ENCODE measurements at regions not wholly inside any gene's neighbourhood (a gene's known extent, or its start where the extent isn't known, plus 50 kb on each side); places are given as distances from the start of the nearest gene placed in this dataset.

DNA sequence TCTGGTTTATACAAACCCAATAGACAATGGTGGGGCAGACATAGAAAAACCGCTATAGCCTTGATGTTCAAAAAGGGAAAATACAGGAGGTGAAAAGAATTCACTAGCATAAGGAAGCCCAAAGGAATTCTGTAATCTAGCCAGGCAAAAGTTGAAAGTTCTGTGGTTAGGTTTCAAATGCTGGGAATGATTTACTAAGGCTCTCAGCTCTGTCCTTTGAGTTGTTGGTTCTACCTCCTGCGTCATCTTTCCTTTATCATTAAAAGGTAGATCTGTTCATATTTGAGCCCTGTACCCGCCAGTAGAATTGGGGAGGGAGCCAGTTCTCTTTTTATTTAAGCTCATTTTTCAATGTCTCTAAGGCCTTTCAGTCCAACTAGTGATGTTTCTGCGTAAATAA, 866.5 kb downstream of the IGSF11 start:
- Histone ChIP-seq H3K27ac (no peak overlapping the region), H3K4me1 (no peaks in the 10 kb centered on the region)
- no peak for TF ChIP-seq CTCF (IDR thresholded peaks at IDR 0.05)

DNA sequence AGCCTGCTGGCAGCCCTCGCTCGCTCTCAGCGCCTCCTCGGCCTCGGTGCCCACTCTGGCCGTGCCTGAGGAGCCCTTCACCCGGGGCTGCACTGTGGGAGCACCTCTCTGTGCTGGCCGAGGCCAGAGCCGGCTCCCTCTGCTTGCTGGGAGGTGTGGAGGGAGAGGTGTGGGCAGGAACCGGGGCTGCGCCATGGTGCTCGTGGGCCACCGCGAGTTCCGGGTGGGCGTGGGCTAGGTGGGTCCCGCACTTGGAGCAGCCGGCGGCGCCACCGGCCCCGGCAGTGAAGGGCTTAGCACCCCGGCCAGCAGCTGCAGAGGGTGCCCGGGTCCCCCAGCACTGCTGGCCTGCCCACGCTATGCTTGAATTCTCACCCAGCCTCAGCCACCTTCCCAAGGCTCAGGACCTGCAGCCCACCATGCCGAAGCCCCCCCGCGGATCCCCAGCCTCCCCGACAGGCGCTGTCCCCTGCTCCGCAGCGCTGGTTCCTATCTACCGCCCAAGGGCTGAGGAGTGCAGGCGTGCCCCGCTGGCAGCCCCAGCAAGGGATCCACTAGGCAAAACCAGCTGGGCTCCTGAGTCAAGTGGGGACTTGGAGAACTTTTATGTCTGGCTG, 863.3 kb downstream of the IGSF11 start:
- Histone ChIP-seq H3K9ac (no peak overlapping the region), H3K4me1 (no peaks in the 10 kb centered on the region), H3K27ac (no peak overlapping the region), H3K36me3 (ENCODE audit: control insufficient read depth, insufficient read depth, low read length) (no peaks in the 10 kb centered on the region), H3K79me2 (no peaks in the 10 kb centered on the region), H3K27me3 (ENCODE audit: control insufficient read depth, insufficient read depth, low read length) (no peaks in the 10 kb centered on the region), H3K4me3 (ENCODE audit: low read depth, low read length) (no peak overlapping the region), H3K4me2 (ENCODE audit: low read length) (no peak overlapping the region), H3K9me3 (ENCODE audit: control insufficient read depth, low read length) (no peaks in the 10 kb centered on the region), H2AFZ (no peak overlapping the region)
- no peak for TF ChIP-seq CTCF (IDR thresholded peaks at IDR 0.05)

More for the DNA sequence above, 866.5 kb downstream of the IGSF11 start:
- H3K79me2 ChIP-seq: no peaks in the 10 kb centered on the region
- no peak overlapping the region for H3K4me3 ChIP-seq (ENCODE audit: low read depth, low read length)
- no peaks in the 10 kb centered on the region for H3K36me3 ChIP-seq (ENCODE audit: control insufficient read depth, insufficient read depth, low read length)
- H2AFZ ChIP-seq: no peak overlapping the region
- no peaks in the 10 kb centered on the region for H3K27me3 ChIP-seq (ENCODE audit: control insufficient read depth, insufficient read depth, low read length)
- no peak overlapping the region for H3K9ac ChIP-seq
- H3K4me2 ChIP-seq (ENCODE audit: low read length): no peak overlapping the region
- H3K9me3 ChIP-seq (ENCODE audit: control insufficient read depth, low read length): no peaks in the 10 kb centered on the region

DNA sequence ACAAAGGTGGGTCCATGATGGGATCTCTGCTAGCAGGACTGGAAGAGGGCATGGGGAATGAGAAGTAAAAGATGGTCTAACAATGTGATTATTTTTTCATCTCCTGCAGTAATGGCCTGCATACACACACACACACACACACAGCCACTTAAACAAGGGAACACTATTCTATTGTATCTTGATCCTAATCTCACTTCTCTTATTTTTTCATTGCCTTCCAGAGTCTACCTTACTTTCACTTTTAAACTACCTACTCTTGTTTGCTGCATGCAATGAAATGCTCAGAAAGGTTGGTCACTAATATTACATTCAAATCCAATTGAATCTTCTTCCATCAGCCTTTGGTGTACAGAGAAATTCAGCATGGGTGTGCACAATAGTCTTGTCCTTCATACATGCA, 853.8 kb downstream of the IGSF11 start:
- Histone ChIP-seq H3K79me2 (no peaks in the 10 kb centered on the region), H3K9ac (no peak overlapping the region), H2AFZ (no peak overlapping the region), H3K4me3 (ENCODE audit: low read depth, low read length) (no peak overlapping the region), H3K4me2 (ENCODE audit: low read length) (no peak overlapping the region), H3K27me3 (ENCODE audit: control insufficient read depth, insufficient read depth, low read length) (no peaks in the 10 kb centered on the region), H3K9me3 (ENCODE audit: control insufficient read depth, low read length) (no peaks in the 10 kb centered on the region), H3K36me3 (ENCODE audit: control insufficient read depth, insufficient read depth, low read length) (no peaks in the 10 kb centered on the region), H3K27ac (no peak overlapping the region), H3K4me1 (no peaks in the 10 kb centered on the region)
- no peak for TF ChIP-seq CTCF (IDR thresholded peaks at IDR 0.05)

- Histone ChIP-seq H3K27me3 (ENCODE audit: control insufficient read depth, insufficient read depth, low read length) (no peaks in the 10 kb centered on the region), H3K79me2 (no peaks in the 10 kb centered on the region), H3K4me1 (no peaks in the 10 kb centered on the region), H3K9ac (no peak overlapping the region), H3K4me2 (ENCODE audit: low read length) (no peak overlapping the region), H3K36me3 (ENCODE audit: control insufficient read depth, insufficient read depth, low read length) (no peaks in the 10 kb centered on the region), H2AFZ (no peak overlapping the region), H3K4me3 (ENCODE audit: low read depth, low read length) (no peak overlapping the region), H3K9me3 (ENCODE audit: control insufficient read depth, low read length) (no peaks in the 10 kb centered on the region), H3K27ac (no peak overlapping the region)
- no peak for TF ChIP-seq CTCF (IDR thresholded peaks at IDR 0.05)
Observed at GRCh38 chr3:118181274-118181673, 853.4 kb downstream of the IGSF11 start.

DNA sequence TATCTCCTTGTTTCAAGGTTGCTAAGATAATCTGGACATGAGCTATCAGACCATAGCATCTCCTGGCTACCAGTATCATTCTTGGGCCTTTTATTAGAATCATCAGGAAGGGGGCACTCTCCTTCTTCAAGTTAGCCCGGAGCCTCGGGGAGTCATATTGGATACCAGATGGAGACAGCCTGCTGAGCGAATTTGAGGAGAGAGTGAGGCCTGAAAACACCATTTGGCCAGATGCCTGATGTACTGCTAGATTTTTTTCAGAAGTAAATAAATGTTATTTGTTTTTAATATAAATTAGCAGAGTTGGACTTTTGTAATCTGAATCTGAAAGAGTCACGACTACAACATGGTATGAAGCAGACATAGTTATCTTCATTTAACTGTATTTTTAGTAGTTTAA, 848.6 kb downstream of the IGSF11 start:
- no peak overlapping the region for H3K4me3 ChIP-seq (ENCODE audit: low read depth, low read length)
- no peaks in the 10 kb centered on the region for H3K79me2 ChIP-seq
- no peak overlapping the region for H2AFZ ChIP-seq
- H3K4me1 ChIP-seq: no peaks in the 10 kb centered on the region
- H3K36me3 ChIP-seq (ENCODE audit: control insufficient read depth, insufficient read depth, low read length): no peaks in the 10 kb centered on the region
- no peak overlapping the region for H3K27ac ChIP-seq
- no peak overlapping the region for H3K4me2 ChIP-seq (ENCODE audit: low read length)
- no peak for TF ChIP-seq CTCF (IDR thresholded peaks at IDR 0.05)
- no peaks in the 10 kb centered on the region for H3K9me3 ChIP-seq (ENCODE audit: control insufficient read depth, low read length)
- H3K9ac ChIP-seq: no peak overlapping the region
- H3K27me3 ChIP-seq (ENCODE audit: control insufficient read depth, insufficient read depth, low read length): no peaks in the 10 kb centered on the region

Data from parathyroid adenoma (tissue), 2 donors.